ENCODE measurements at regions not wholly inside any gene's neighbourhood (a gene's known extent, or its start where the extent isn't known, plus 50 kb on each side); places are given as distances from the start of the nearest gene placed in this dataset.

- DNase-seq (ENCODE audit: low read depth): no peak
These were observed 173.4 kb downstream of the DAD1 start for GRCh38 chr14:22415605-22415959.

DNA sequence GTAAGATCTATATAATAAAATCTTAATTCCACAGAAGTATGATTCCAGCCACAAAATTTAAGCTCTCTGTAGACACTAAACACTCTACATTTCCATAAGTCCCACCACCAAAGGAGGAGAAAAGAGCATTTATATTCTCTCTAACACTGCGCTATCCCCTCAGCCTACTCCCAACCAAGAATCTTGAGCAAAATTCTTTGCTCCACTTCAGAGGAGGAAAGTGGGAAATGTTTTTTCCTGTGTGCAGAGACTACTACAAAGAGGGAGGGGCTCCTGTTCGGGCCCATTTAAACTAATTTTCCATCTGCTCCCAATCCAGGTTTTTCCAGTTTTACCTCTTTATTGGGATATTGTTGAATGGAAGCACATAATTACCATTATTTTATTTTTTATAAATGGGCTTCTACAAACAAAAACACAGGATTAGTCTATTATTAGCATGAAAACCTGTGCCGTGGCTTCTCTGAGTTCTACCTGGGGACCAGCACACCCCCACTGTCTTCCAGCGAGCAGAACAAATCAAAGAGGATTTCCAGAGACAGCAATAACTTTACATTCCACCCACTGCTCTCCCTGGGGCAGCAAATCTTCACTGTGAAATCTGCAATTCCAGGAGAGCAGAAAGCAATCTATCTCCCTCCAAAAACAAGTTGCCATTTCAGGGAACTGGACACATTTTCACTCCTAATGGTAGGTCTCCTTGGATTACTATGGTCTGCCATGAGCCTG is 174.0 kb downstream of the DAD1 start:
- DNase-seq (ENCODE audit: low read depth): no peak

- no peak for DNase-seq (ENCODE audit: low read depth)
These were observed 176.1 kb downstream of the DAD1 start for GRCh38 chr14:22412926-22413411.

DNA sequence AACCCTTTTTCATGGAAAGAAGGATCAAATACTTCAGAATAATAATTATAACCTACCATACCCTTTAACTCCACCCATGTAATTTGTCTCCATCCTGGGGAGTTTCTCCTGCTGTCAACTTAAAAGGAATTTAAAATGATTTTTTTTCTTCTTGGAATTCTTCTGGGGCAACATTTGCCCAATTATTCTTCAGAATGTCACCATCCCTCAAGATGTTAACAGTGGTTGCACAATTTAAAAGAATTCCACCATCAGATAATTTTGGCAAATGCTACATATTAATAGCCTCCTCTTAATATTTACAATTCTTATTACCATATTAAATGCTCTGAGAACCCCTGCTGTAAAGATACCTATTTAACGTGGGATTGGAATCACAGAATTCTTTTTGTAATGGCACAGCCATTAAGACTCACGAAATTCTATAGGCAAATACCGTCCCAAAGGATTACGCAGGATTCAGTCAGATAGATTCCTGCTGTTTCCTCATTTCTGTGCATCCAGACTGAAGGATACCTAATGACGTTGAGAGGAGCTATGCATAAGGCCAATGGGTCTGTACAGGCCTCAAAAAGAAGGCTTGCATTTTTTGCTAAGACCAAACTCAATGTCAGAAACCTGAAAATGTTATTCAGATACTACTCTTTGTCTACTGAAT is 177.5 kb downstream of the DAD1 start:
- no peak for DNase-seq (ENCODE audit: low read depth)

GRCh38 chr14:22410497-22410896 is 178.5 kb downstream of the DAD1 start:
- no peak for DNase-seq (ENCODE audit: low read depth)

GRCh38 chr14:22409006-22409405 is 180.0 kb downstream of the DAD1 start:
- DNase-seq (ENCODE audit: low read depth): no peak

DNA sequence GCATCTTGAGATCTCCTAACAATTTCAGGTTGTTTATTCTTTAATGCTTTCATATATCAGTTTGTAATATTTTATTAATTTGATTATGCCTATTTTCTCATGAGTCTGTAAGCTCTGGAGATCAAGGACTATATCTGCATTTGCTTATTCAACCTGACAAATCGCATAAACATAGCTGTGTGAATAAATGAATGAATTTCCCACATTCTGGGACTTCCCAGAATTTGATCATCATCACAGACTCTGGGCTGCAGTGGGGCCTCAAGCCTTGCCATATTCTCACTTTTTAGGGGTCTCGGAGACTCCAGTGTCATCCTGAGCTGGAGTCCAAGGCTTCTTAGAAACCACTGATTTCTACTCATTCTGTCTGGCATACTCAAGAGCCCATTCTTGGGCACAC is 180.5 kb downstream of the DAD1 start:
- no peak for DNase-seq (ENCODE audit: low read depth)

GRCh38 chr14:22407033-22407432 is 182.0 kb downstream of the DAD1 start:
- DNase-seq (ENCODE audit: low read depth): no peak

- no peak for DNase-seq (ENCODE audit: low read depth)
These were observed 183.8 kb downstream of the DAD1 start for GRCh38 chr14:22405201-22405600.

GRCh38 chr14:22403296-22403695 is 185.7 kb downstream of the DAD1 start:
- DNase-seq (ENCODE audit: low read depth): no peak

- no peak for DNase-seq (ENCODE audit: low read depth)
These were observed 188.3 kb downstream of the DAD1 start for GRCh38 chr14:22400655-22401259.

DNA sequence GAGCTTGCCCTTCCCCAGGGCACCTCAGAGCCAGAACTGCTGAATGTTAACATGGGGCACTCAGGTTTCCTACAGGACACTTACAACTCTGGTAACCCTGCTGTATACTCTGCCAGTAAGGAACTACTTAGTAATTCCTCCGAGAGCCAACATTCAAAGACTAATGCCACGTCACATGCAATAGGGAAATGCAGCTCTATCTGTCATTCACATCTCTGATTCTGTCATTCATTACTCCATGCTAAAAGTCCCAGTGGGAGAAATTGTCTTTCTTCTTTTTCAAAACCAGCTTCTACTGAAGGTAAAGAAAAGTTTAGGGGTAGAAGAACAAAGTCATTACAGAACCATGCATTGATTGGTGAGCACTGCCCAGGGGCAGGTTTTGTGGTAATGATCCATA is 189.2 kb downstream of the DAD1 start:
- DNase-seq (ENCODE audit: low read depth): no peak

- DNase-seq (ENCODE audit: low read depth): no peak
These were observed 191.7 kb downstream of the DAD1 start for GRCh38 chr14:22397221-22397737.

GRCh38 chr14:22395803-22396202 is 193.2 kb downstream of the DAD1 start:
- no peak for DNase-seq (ENCODE audit: low read depth)

DNA sequence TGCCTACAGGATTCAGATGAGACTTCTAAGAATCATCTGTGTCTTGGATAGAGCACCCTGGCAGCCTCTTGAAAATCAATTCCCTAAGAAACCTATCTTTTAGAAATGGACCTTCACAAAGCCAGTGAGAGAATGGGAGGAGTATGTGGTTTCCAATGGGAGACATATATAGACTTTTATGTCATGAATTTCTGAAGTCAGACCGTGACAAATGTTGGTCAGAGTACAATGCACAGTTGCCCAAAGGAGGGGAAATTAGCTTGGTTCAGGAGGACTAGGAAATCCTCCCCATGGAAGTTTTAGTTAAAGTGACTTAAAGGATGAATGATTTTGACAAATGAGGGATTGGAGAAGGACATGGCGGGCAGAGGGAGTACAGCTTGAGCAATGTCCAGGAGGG is 194.4 kb downstream of the DAD1 start:
- no peak for DNase-seq (ENCODE audit: low read depth)

GRCh38 chr14:22393796-22394195 is 195.2 kb downstream of the DAD1 start:
- no peak for DNase-seq (ENCODE audit: low read depth)

DNA sequence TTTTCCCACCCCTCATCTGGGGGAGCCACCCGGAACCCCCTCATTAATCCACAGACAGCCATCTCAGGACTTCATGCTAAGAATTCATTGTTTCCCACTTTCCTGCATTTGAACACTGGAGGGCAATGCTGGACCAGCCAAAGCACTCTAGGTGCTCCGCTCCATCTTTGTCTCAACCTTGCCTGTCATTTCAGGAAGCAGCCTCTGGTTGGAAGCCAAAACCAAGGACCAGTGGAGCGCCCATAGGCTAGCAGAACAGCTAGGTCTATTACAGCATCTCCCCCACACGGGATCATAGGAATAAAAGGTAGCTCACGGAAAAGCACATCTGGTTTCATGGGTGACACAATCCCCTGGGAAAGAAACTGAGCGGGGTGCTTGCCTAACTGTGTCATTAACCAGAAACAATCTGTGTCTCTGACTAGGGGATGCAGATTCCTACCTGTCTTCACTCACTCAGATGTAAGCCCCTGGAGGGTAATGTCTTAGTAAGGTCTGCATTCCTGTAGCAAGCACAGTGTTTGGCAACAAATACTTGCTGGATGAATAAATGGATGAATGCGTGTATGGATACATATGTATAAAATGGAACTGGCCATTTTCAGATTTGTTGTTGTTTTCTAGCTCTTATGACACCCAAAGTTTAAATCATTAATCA is 197.0 kb downstream of the DAD1 start:
- DNase-seq (ENCODE audit: low read depth): no peak

DNA sequence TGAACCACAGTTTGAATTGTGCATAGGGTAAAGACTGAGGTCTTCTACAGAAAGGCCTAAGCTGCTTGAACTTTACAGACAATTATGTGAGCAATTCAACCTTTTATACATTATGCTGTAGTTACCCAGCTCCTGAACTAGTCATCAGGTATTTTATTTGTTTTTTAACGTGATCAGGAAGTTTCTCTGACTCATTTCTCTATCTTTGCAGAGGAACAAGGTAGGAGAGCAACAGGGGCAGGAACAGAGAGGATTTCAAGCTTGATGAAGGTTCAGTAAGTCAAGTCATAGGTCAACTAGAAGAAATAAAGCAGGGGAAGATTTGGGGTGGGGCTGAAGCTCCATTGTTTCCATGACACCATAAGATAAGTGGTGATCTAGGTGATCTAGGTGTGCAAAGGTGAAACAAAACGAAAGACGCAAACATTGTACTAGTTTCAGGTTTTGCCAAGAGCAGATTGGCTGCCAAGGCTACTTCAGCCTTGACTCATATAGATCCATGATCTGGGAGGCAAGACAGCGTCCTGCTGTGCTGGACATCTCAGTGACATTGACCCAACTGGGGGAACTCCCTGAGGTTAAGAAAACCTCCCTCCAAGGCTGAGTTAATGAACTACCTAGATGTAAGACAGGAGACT is 198.1 kb downstream of the DAD1 start:
- no peak for DNase-seq (ENCODE audit: low read depth)

DNA sequence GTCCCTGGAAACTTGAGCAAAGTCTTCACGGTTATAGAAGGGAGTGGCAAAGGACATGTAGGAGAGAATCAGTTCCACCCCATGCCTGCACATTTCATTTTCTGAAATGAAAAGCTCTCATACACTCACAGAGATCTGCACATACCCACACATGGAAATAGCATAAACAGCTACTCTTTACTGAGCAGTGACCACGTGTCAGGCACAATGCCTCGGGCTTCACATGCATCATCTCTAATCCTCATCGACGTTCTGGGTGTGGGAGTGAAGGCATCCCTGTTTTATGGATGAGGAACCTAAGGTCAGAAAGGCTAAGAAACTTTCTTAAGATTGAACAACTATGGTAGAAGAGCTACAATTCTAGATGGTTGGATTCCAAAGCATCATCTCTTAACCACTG is 198.8 kb downstream of the DAD1 start:
- DNase-seq (ENCODE audit: low read depth): no peak

GRCh38 chr14:22388669-22389595 is 200.1 kb downstream of the DAD1 start:
- DNase-seq (ENCODE audit: low read depth): no peak

GRCh38 chr14:22387776-22388241 is 201.2 kb downstream of the DAD1 start:
- DNase-seq (ENCODE audit: low read depth): no peak

Measured in stimulated activated CD8-positive, alpha-beta memory T cell treated with anti-CD3 and anti-CD28 coated beads, Interleukin-4, amount 100 ng/mL, for 24 hours (primary cell).